ENCODE measurements at regions not wholly inside any gene's neighbourhood (a gene's known extent, or its start where the extent isn't known, plus 50 kb on each side); places are given as distances from the start of the nearest gene placed in this dataset.

- no peak for DNase-seq (ENCODE audit: low read depth)
Measured at GRCh38 chr15:95319242-95319641, 1011.3 kb upstream of the NR2F2 start.

- no peak for DNase-seq (ENCODE audit: low read depth)
Measured at GRCh38 chr15:95323796-95324195, 1006.7 kb upstream of the NR2F2 start.

GRCh38 chr15:95324656-95325055 lies 1005.8 kb upstream of the NR2F2 start:
- no peak for DNase-seq (ENCODE audit: low read depth)

- DNase-seq (ENCODE audit: low read depth): no peak
Measured at GRCh38 chr15:95325763-95326404, 1004.6 kb upstream of the NR2F2 start.

- DNase-seq (ENCODE audit: low read depth): no peak
Measured at GRCh38 chr15:95326431-95327182, 1003.9 kb upstream of the NR2F2 start.

GRCh38 chr15:95327183-95327525 lies 1003.3 kb upstream of the NR2F2 start:
- no peak for DNase-seq (ENCODE audit: low read depth)

- DNase-seq (ENCODE audit: low read depth): no peak
Measured at GRCh38 chr15:95327661-95328060, 1002.8 kb upstream of the NR2F2 start.

- DNase-seq (ENCODE audit: low read depth): no peak
Measured at GRCh38 chr15:95328559-95328958, 1001.9 kb upstream of the NR2F2 start.

- DNase-seq (ENCODE audit: low read depth): no peak
Measured at GRCh38 chr15:95329362-95329761, 1001.1 kb upstream of the NR2F2 start.

GRCh38 chr15:95341686-95342085 lies 988.8 kb upstream of the NR2F2 start:
- DNase-seq (ENCODE audit: low read depth): no peak

GRCh38 chr15:95345867-95346266 lies 984.6 kb upstream of the NR2F2 start:
- no peak for DNase-seq (ENCODE audit: low read depth)

- DNase-seq (ENCODE audit: low read depth): no peak
Measured at GRCh38 chr15:95346721-95347475, 983.6 kb upstream of the NR2F2 start.

GRCh38 chr15:95347837-95348236 lies 982.7 kb upstream of the NR2F2 start:
- no peak for DNase-seq (ENCODE audit: low read depth)

GRCh38 chr15:95350908-95351307 lies 979.6 kb upstream of the NR2F2 start:
- no peak for DNase-seq (ENCODE audit: low read depth)

GRCh38 chr15:95352631-95353187 lies 977.8 kb upstream of the NR2F2 start:
- no peak for DNase-seq (ENCODE audit: low read depth)

GRCh38 chr15:95353512-95353911 lies 977.0 kb upstream of the NR2F2 start:
- DNase-seq (ENCODE audit: low read depth): no peak

GRCh38 chr15:95359966-95360365 lies 970.5 kb upstream of the NR2F2 start:
- no peak for DNase-seq (ENCODE audit: low read depth)

GRCh38 chr15:95362306-95362705 lies 968.2 kb upstream of the NR2F2 start:
- no peak for DNase-seq (ENCODE audit: low read depth)

GRCh38 chr15:95363646-95364045 lies 966.9 kb upstream of the NR2F2 start:
- DNase-seq (ENCODE audit: low read depth): no peak

GRCh38 chr15:95365511-95366107 lies 964.9 kb upstream of the NR2F2 start:
- DNase-seq (ENCODE audit: low read depth): no peak

GRCh38 chr15:95368191-95368590 lies 962.3 kb upstream of the NR2F2 start:
- DNase-seq (ENCODE audit: low read depth): no peak
